ENCODE measurements at regions not wholly inside any gene's neighbourhood (a gene's known extent, or its start where the extent isn't known, plus 50 kb on each side); places are given as distances from the start of the nearest gene placed in this dataset.

GRCh38 chr5:153402550-153402949, 87.9 kb upstream of the GRIA1 start:
- DNase-seq: no peak

GRCh38 chr5:153403470-153403869, 87.0 kb upstream of the GRIA1 start:
- DNase-seq: no peak

GRCh38 chr5:153404747-153405146, 85.7 kb upstream of the GRIA1 start:
- no peak for DNase-seq

- no peak for DNase-seq
Measured at GRCh38 chr5:153421676-153422075, 68.8 kb upstream of the GRIA1 start.

- DNase-seq: peak; percentile 1
Measured at GRCh38 chr5:153425914-153426313, 64.6 kb upstream of the GRIA1 start.

GRCh38 chr5:153429761-153430380, 60.6 kb upstream of the GRIA1 start:
- no peak for DNase-seq

GRCh38 chr5:153432583-153432982, 57.9 kb upstream of the GRIA1 start:
- no peak for DNase-seq

- no peak for DNase-seq
Measured at GRCh38 chr5:153437251-153437650, 53.2 kb upstream of the GRIA1 start.

GRCh38 chr5:153439130-153439529, 51.3 kb upstream of the GRIA1 start:
- no peak for DNase-seq

Measured in NCI-H2029 (cell line).